Ureter (tissue), 1 donor: ENCODE measurements at regions not wholly inside any gene's neighbourhood (a gene's known extent, or its start where the extent isn't known, plus 50 kb on each side); places are given as distances from the start of the nearest gene placed in this dataset.
"Not testable (repeated sequence)": the region's sequence is repeated elsewhere in the genome, so short reads cannot be mapped to it uniquely, and the experiment has no call there.

ENCODE experiments used
- DNase-seq: peaks from one replicate; pipeline ENCODE4 v3.0.0-alpha.2; 2020; ENCODE audit warnings: low spot score
- donor health status: DM: yes; HTN: yes; CAD: no.

- no peak for DNase-seq
Measured at GRCh38 chr3:70488816-70489215, 176.4 kb upstream of the MDFIC2 start.

DNA sequence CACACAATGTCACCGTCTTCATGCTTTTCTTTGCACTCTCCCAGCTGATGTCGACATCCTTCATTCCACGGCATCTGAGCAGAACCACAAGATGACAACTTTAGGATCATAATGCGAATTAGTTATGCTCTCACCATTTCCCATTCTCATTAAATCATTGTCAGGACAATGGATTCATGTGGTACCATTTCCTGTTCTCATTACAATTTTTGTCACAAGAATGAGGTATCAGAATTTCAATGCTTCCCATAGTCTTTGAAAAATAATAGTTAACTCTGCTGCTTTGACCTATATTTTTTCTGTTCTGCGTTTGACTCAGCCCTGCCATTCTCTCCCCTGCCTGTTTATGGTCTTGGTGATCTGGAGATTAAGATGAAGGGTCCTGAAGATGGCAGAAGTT lies 175.7 kb upstream of the MDFIC2 start:
- DNase-seq, result no peak

DNA sequence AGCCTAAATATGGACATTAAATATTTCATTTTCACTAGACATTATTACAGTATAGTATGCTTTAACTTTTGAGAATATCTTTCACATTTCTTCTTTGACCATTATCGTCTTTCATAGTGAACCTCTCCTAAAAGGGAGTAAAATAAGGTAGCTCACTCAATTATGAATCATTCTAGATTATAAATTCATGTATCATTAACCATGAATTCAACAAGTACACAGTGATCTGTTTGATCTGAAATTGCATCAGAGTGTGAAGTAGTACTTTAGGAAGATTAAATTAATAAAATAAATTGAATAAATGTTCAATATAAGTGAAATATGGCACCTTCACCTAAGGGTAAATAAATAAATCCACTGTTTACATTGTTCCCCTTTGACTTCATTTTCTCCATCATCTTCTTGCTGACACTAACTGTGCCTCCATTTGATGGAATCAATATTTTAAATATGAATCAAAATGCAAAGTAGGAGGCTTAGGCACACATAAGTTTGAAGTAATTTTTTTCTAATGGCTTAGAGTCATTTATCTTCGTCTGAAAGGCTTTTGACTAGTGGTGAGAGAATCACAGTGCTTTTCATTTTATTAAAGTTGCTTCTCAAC lies 174.1 kb upstream of the MDFIC2 start:
- DNase-seq, result no peak

DNA sequence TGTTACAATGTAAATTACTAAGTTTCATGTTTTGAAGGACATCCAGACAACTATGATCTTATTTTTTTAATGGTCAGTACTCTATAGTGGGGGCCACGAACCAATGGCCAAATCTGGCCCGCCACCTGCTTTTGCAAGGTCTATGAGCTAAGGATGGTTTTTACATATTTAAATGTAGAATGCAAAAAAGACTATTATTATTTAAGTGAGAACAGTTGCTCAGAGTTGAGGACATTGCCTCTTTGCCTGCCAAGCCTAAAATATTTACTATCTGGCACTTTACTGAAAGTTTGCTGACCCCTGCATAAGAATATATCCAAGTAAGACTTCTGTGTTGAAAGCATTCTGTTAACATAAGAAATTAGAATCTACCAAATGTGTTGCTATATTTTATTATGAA lies 163.7 kb upstream of the MDFIC2 start:
- no peak for DNase-seq

GRCh38 chr3:70471464-70472342 lies 159.3 kb upstream of the MDFIC2 start:
- DNase-seq, result no peak

- DNase-seq, result no peak
Measured at GRCh38 chr3:70466096-70466495, 153.7 kb upstream of the MDFIC2 start.

GRCh38 chr3:70464876-70465275 lies 152.4 kb upstream of the MDFIC2 start:
- no peak for DNase-seq

GRCh38 chr3:70464465-70464864 lies 152.0 kb upstream of the MDFIC2 start:
- no peak for DNase-seq

DNA sequence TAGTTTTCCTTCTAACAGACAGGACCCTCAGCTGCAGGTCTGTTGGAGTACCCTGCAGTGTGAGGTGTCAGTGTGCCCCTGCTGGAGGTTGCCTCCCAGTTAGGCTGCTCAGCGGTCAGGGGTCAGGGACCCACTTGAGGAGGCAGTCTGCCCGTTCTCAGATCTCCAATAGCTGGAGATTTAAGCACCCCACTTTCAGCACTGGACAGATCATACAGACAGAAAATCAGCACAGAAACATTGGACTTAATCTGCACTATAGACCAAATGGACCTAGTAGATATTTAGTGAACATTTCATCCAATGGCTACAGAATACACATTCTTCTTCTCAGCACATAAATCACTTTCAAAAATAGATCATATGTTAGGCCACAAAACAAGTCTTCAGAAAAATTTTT lies 137.8 kb upstream of the MDFIC2 start:
- not testable (repeated sequence) for DNase-seq

DNA sequence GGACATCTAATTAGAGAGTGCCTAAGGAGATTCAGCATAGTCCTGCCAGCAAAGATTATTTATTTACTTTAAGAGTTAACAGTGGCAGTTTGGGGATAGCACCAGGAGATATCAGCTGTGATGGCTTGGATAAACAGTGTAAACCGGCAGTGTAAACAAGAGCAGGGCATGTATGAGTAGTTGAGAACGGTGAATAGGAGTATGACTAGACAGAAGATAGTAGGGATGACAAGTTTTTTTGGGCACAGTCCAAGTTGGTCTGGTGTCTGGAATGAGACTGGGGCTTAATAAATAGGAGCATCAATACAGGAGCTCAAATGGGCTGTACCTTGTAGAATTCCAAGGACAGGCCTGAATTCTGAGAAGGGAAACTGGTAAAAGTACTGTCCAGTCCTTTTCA lies 123.0 kb upstream of the MDFIC2 start:
- not testable (repeated sequence) for DNase-seq

DNA sequence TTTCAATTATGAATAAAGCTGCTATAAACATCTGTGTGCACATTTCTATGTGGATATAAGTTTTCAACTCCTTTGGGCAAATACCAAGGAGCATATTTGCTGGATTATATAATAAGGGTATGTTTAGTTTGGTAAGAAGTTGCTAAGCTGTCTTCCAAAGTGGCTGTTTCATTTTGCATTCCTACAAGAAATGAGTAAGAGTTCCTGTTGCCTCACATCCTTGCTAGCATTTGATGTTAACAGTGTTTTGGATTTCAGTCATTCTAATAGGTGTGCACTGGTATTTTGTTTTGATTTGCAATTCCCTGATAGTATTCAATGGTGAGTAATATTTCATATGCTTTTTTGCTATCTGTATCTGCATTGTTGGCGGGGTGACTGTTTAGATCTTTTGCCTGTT lies 120.7 kb upstream of the MDFIC2 start:
- DNase-seq, result no peak

DNA sequence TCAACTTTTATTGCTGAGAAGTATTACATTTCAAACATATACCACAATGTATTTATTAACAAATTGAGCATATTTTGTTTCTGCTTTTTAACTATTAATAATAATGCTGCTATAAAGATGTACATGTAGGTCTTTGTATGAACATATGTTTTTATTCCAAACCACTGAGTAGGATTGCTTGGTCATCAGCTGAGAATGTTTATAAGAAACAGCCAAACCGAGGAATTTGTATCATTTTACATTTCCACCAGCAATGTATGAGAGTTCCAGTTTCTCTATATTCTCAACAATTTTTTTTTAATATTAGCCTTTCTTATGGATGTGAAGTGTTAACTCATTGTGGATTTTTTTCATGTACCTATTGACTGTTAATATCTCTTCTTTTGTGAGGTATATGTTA lies 119.5 kb upstream of the MDFIC2 start:
- no peak for DNase-seq

- no peak for DNase-seq
Measured at GRCh38 chr3:70426071-70426470, 113.6 kb upstream of the MDFIC2 start.

DNA sequence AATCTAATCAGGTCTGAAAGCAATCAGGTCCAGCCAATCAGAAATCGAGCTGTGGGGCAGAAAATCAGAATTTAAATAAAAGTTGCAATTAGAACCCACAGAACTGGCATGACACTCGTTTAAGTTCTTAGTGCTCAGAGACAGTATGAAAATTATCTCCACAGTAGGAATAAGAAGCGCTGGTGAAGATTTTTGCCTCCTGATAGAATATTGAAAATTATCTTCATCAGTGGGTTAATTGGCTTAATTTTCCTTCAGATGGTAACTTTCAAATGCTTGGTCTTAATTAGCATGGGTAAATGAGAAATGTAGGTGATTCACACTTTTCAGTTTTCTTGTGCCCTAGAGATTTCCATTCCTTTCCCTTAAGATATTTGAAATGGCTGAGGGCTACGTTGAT lies 109.1 kb upstream of the MDFIC2 start:
- no peak for DNase-seq

DNA sequence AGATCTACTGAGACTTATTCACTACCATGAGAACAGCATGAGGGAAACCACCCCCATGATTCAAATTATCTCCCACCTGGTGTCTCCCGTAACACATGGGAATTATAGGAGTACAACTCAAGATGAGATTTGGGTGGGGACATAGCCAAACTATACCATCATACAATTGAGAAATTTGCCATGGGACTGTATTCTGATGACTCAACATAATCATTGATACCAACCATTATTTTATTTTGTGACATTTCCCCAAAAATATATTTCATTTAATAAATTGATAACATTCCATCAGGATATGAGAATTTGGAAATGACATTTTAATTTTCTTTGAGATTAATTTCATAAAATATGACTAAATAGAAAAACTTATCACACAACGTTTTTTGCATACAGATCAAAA lies 96.6 kb upstream of the MDFIC2 start:
- no peak for DNase-seq

GRCh38 chr3:70400194-70400593 lies 87.8 kb upstream of the MDFIC2 start:
- DNase-seq, result no peak

DNA sequence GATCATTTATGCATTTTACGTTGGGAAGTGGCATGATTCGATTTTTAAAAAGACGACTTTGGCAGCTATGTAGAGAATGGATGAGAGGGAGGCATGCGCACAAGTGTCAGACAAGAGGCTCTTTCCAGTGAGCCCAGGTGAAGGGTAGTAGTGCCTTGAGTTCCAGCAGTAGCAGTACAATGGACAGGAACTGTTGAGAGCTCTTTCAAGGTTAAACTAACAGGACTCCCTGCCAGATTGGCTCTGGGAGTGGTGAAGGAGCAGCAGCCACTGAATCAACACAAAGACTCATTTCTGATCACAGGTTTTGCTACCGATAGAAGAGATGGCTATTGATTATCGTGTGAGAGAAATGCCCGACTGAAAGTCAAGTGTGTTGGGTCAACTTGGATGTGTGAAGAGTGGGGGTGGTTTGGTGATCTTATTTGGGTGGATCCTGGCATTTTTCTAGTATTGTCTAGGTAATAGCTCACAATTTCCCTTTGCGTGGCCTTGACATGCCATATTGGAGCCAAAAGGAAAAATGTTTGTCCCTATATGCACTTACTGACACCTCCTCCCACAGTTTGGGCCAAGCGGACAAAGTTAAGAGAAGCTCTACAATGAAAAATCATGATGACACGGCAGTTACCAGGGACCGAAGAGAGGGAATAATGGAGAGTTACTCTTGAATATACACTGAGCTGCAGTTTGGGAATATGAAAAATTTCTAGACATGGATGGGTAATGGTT lies 81.6 kb upstream of the MDFIC2 start:
- DNase-seq, result no peak

GRCh38 chr3:70392227-70392626 lies 79.8 kb upstream of the MDFIC2 start:
- no peak for DNase-seq

GRCh38 chr3:70387889-70388288 lies 75.5 kb upstream of the MDFIC2 start:
- DNase-seq, result no peak

- no peak for DNase-seq
Measured at GRCh38 chr3:70386846-70387245, 74.4 kb upstream of the MDFIC2 start.

DNA sequence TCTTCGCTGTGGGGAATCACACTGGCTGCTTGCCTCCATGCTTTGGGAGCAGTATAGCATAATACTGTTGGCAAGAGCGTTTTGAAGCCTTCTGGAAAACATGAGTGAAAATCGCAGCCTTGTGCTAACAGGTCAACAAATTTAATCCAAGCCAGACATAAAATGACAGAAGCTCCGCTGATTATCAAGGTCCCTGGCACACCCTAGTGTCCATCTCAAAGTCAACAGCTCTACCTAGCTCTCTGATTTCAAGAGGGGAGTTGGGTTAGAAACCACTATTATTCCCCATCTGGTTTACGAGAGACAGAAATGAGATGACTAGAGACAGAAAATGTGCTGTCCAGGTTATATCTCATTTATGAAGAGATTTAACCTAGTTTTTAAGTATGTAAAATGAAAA lies 73.6 kb upstream of the MDFIC2 start:
- DNase-seq, result no peak

DNA sequence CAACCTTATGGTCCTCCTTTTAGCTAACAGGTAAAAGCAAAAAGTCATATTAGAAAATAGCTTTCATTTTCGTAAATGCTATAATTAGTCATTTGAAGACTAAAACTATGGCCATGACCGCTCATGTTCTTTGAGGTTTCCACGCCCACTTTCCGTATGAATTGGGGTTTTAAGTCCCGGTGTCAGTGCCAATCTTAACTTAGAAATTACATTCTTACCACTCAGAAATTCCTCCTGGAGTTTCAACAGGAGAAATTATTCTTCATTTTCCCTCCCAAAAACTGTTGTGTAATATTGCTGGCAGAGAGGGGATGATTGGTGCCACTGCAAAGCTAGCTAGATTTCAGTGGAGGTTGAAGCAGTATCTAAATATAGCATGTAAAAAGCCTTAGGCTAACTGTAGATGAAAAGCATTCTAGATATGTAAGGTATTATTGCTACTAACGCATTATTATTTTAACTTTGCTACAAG lies 71.0 kb upstream of the MDFIC2 start:
- DNase-seq, result no peak

DNA sequence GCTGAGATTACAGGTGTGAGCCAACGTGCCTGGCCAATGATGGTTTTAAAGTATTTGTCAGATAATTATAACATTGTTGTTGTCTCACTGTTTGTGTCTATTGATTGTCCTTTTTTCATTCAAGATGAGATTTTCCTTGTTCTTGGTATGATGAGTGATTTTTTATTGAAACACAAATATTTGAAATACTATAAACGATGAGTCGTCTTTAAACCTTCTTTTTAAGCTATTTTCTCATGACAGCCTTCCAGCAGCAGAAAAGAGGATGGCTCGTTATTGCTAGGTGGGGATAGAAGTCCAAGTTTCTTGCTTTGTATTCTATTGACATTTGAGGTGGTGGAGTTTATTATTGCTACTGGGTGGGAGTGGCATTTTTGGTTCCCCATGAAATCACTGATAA lies 61.7 kb upstream of the MDFIC2 start:
- DNase-seq, result no peak
